ENCODE measurements at regions not wholly inside any gene's neighbourhood (a gene's known extent, or its start where the extent isn't known, plus 50 kb on each side); places are given as distances from the start of the nearest gene placed in this dataset.

- no peak for DNase-seq (ENCODE audit: low read depth, low spot score)
- TF ChIP-seq CTCF (IDR thresholded peaks at IDR 0.05; ENCODE audit: low read depth, low read length), result no peak
- H3K4me3 ChIP-seq (ENCODE audit: low read depth, low read length), result no peak overlapping the region
- in situ Hi-C loops (cut with HindIII; ENCODE audit: low sequenced_read_pairs), result no loop called here
These were observed 791.7 kb upstream of the AGA start for GRCh38 chr4:178233906-178234305.

- no peak for DNase-seq (ENCODE audit: low read depth, low spot score)
- TF ChIP-seq CTCF (IDR thresholded peaks at IDR 0.05; ENCODE audit: low read depth, low read length), result no peak
- no peak overlapping the region for H3K4me3 ChIP-seq (ENCODE audit: low read depth, low read length)
- in situ Hi-C loops (cut with HindIII; ENCODE audit: low sequenced_read_pairs), result no loop called here
These were observed 798.7 kb upstream of the AGA start for GRCh38 chr4:178240891-178241290.

- DNase-seq (ENCODE audit: low read depth, low spot score), result no peak
- no peak overlapping the region for H3K4me3 ChIP-seq (ENCODE audit: low read depth, low read length)
- TF ChIP-seq CTCF (IDR thresholded peaks at IDR 0.05; ENCODE audit: low read depth, low read length), result no peak
- in situ Hi-C loops (cut with HindIII; ENCODE audit: low sequenced_read_pairs), result no loop called here
These were observed 799.4 kb upstream of the AGA start for GRCh38 chr4:178241601-178242118.

GRCh38 chr4:178242655-178243054 lies 800.4 kb upstream of the AGA start:
- H3K4me3 ChIP-seq (ENCODE audit: low read depth, low read length), result no peak overlapping the region
- in situ Hi-C loops (cut with HindIII; ENCODE audit: low sequenced_read_pairs), result no loop called here
- no peak for DNase-seq (ENCODE audit: low read depth, low spot score)

GRCh38 chr4:178244785-178245184 lies 802.5 kb upstream of the AGA start:
- H3K4me3 ChIP-seq (ENCODE audit: low read depth, low read length), result no peak overlapping the region
- in situ Hi-C loops (cut with HindIII; ENCODE audit: low sequenced_read_pairs), result no loop called here
- DNase-seq (ENCODE audit: low read depth, low spot score), result no peak
- no peak for TF ChIP-seq CTCF (IDR thresholded peaks at IDR 0.05; ENCODE audit: low read depth, low read length)

More at GRCh38 chr4:178242655-178243054, 800.4 kb upstream of the AGA start:
- TF ChIP-seq CTCF (IDR thresholded peaks at IDR 0.05; ENCODE audit: low read depth, low read length), result no peak

GRCh38 chr4:178255172-178255571 lies 812.9 kb upstream of the AGA start:
- no peak for DNase-seq (ENCODE audit: low read depth, low spot score)
- in situ Hi-C loops (cut with HindIII; ENCODE audit: low sequenced_read_pairs), result no loop called here
- H3K4me3 ChIP-seq (ENCODE audit: low read depth, low read length), result no peak overlapping the region
- no peak for TF ChIP-seq CTCF (IDR thresholded peaks at IDR 0.05; ENCODE audit: low read depth, low read length)

GRCh38 chr4:178258603-178259002 lies 816.4 kb upstream of the AGA start:
- in situ Hi-C loops (cut with HindIII; ENCODE audit: low sequenced_read_pairs), result no loop called here
- no peak for TF ChIP-seq CTCF (IDR thresholded peaks at IDR 0.05; ENCODE audit: low read depth, low read length)
- H3K4me3 ChIP-seq (ENCODE audit: low read depth, low read length), result no peak overlapping the region
- DNase-seq (ENCODE audit: low read depth, low spot score), result no peak

Measured in astrocyte of the spinal cord (primary cell).